GM03348 (cell line): ENCODE measurements at regions not wholly inside any gene's neighbourhood (a gene's known extent, or its start where the extent isn't known, plus 50 kb on each side); places are given as distances from the start of the nearest gene placed in this dataset.

ENCODE experiments used
- DNase-seq: peaks from one replicate; pipeline ENCODE4 v3.0.0; 2012; ENCODE audit warnings: low spot score

DNA sequence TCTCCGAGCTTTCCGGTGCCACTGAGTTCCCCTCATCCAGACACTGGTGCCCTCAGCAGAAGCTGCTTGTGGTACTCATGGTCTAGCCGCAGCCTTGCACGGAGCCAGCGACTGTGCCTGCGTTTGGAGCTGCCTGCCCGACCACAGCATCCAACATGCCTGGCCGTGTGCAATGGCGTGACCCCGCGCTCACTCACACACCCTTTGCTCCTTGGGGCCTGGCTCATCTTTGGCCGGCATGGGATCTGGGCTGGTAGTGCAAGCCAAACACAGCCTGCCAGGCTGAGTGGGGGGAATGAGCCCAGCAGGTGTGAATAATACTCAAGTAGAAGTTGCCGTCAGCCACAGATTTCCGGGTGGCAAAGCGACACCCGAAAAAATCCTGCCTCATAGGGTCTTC is 1178.7 kb upstream of the GBE1 start:
- no peak for DNase-seq

DNA sequence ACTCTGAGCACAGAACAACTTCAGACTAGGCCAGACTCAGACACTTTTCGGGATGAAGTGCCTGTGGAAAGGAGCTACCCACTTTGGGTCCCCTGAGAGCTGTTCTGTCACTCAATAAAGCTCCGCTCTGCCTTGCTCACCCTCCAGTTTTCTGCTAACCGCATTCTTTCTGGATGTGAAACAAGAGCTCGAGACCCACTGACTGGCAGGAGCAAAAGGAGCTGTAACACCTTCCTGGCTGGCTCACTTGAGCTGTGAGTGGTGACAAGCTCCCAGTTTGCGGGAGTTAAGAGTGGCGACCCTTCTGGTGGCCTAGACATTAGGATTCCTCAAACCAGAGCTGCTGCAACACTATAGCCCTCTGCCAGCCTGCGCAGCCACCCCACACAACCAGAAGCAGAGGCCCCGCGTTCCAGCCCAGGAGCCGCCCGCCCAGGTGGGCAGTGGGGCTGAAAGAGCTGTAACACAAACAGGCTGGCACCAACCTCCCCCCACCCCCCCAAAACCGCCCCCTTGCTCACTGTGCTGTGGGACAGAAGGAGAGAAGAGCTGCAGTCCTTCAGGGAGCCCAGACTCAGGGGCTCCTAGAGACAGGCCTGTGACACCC is 1178.1 kb upstream of the GBE1 start:
- DNase-seq = no peak

DNA sequence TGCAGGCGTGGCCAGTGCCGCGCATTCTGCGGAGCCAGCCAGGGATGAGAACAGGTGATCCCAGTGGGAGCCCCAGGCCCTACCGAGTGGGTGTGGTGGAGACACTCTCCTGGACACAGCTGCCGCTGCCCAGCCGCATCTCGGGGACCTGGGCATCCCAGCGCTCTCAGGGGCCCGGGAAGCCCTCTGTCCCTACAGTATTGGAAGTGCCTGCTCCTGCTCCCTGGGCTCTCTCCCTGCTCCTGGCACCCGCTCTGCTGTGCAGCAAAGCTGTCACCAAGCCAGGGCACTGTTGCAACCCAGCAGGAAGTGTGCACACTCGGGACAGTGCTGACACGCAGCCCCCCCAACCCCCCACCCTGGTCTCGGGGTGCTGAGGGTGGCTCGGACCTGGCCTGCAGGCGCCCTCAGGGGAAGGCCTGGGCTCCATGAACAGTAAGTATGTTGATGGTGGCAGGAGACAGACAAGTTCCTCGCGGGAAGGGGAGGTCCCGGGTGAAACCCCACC is 1177.4 kb upstream of the GBE1 start:
- no peak for DNase-seq

DNA sequence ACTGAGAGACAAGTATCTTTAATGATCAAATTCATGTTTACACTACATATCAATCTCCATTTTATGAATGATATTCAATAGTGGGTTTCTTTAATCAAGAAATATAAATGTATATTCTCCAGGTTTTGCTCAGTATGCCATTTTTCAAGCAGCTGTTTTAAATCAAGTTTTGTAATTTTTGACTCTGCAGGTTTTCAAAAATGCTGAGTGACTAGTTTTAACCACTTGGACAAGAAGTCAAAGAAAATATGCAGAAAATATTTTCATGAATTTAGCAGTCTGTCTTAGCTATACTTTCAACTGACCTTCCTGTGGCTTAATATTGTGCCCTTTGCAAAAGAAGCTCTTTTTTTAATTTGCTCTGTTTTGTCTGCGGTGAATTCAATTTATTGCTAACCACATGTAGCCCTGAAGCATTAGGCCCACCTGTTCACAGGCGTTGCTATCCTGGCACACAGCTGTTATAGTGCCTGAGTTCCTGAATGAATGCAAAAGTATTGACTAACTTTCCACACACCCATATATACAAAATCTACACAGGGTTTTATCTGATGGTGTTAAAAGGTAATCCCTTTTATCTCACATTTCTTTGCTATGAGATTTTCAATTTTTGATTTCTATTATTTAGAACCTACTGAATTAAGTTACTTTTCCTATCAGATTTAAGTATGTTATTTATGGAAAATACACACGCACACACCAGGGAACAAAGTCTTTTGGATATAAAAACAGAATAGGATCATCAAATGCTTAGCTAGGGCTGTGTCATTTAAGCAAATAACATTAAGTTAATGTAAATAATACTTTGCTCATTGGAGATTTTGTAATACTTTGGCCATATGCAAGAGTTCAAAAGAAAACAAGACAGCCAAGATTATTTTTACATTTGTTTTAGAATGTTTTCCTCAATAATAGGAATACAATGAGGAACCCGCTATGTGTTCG is 1166.1 kb upstream of the GBE1 start:
- DNase-seq = no peak

DNA sequence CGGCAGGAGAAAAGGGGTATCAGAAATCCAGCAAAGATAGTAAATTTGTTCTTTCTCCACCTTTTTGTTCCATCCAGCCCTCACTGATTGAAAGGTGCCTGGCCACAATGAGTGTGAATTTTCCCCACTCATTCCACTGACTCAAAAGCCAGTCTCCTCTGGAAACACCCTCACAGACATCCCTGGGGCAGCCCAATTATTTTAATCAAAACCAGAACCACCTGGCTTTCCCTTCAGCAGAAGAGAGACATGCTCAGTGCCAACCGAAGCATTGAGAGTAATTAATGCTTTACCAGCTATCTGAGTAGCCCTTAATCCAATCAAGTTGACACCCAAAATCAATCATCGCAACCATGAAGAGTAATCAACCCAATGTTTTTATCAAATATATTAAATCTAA is 1129.6 kb upstream of the GBE1 start:
- DNase-seq = no peak

DNA sequence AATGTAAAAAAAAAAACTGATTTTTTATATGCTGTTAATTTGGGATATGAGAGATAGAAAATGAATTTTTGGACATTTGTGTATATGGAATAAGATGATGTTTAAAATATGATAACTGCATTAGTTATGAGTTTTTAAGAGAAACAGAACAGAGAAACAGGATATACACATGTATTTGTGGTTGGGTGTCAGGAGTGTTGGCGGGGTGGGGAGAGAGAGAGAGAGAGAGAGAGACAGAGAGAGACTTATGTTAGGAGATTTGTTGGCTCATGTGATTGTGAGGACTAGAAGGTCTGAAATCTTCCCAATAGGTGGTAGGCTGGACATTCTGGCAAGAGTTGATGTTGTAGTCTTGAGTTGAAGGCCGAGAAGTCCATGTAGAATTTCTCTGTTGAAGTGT is 1121.6 kb upstream of the GBE1 start:
- no peak for DNase-seq

DNA sequence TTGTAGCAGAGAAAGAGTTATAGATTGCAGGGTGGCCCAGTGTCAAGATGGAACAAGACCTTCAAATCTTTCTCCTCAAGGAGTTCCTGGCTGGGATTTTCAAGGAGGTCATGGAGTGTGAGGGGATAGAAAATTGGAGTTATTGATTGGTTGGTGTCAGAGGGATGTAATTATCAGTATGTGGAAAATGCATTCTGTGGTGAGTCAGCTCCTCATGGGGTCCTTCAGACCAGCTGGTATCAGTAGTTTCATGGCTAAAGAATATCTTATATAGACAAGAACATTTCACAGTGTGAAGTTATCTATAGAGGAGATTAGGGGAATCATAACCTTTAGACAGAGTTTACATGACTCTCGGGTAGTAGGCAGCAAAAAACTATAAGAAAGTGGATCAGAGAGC is 1114.0 kb upstream of the GBE1 start:
- no peak for DNase-seq

DNA sequence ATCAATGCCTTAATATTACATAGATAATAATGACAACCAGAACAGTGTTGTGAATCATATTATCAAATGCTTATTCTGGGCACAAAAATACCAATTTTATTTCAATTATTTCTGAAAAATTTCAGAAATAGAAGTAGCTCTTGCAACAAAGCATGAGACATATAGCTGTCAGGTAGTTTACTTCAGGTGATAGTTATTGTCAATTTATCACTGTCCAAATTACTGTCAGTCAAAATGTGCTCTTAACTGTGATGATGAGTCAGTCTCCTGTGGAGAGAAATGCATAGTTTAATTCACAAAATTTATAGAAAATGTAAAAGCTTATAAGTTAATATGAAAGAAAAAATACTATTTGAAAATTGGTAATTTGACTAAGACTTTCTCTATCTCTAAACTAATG is 1078.4 kb upstream of the GBE1 start:
- DNase-seq = no peak

DNA sequence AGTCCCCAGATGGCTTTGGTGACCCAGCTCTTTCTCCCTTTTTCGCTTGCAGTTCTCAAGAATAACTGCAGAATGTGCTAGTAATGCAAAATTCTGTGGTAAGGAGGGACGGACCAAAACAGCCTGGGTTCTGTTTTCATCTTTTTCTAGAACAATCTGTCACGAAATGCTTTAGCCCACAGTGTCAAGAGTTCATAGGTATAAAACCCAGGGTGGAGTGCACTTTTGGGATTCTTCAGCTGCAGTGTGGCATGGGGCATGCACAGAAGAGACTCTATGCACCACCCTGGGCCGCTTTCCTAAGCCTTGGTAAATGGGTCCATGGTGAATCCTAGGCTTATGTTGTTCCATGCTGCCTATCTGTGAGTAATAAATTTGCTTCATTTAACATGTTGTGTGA is 1072.7 kb upstream of the GBE1 start:
- DNase-seq = no peak

DNA sequence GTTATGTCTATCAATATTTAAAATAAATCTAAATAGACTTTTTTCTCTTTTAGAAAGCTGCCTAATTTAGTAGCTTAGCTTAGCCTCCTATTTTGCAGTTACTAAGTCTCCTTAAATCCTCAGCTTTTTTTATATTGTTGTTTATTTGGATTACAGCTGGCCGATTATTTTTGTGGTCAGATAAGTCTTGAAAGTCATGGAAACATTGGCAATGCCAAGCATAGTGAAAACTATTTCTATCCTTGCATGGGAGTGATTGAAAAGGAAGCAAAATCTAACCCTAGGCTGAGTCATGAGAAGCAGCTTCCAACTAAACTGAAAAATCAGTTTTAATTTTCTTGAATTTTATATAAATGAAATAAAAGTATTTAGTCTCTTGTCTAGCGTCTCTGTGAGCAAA is 1063.0 kb upstream of the GBE1 start:
- no peak for DNase-seq

DNA sequence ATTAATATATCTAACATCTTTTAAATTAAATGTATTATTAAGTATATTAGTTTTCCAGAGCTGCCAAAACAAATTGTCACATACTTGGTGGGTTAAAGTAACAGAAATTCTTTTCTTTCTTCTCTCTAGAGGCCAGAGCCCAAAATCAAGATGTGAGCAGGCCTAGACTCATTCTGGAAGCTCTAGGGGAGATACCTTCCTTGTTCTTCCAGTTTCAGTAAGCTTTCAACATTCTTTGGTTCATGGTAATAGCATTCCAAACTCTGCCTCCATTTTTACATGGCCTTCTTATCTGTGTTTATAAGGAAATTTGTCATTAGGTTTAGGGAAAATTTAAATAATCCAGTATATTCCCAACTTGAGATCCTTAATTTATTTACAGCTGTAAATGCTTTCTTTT is 1054.6 kb upstream of the GBE1 start:
- no peak for DNase-seq

DNA sequence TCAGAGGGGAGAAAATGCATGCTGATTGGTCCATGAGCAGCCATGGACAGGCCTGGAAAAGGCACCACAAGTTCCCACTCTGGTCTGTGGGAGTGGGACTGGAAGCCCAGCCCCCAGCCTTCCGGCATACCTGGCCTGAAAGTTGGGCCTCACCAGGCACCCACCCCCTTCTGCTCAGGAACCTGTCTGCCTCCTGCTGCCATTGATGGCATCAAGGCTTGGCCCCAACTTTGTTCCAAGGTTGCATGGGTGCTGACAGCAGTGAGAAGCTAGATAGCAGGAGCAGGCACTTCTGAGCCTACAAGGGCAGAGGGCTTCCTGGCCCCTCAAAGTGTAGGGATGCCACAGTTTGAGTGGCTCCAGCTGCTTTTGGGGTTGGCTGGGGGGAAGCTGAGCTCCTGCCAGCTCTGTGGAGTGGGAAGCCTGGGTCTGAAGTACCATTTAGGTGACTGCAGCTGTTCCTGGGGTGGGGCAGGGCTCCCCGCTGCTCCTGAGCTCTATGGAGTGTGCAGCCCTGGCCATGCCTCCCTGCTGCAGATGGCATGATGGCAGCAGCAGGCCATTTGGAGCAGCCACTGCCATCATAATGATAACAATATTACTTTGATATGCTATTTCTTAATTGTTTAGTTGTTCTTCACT is 1054.1 kb upstream of the GBE1 start:
- DNase-seq = no peak

DNA sequence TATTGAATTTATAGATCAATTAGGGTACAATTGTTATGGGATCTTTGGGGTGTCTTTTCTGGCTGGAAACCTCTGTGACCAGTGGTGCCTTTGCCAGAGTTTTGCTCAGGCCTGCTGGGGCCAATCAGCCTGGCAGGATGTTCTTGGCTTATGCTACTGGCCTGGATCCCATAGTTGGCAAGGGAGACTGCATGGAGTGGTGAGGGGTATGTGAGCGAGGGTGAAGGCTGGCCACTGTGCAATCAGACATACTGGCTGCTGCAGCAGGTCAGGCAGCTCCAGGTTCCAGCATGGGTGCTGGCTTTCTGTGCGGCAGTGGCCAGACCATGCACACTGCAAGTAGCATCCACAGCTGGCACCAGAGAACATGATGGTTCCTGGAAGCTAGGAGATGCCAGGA is 1053.2 kb upstream of the GBE1 start:
- no peak for DNase-seq

DNA sequence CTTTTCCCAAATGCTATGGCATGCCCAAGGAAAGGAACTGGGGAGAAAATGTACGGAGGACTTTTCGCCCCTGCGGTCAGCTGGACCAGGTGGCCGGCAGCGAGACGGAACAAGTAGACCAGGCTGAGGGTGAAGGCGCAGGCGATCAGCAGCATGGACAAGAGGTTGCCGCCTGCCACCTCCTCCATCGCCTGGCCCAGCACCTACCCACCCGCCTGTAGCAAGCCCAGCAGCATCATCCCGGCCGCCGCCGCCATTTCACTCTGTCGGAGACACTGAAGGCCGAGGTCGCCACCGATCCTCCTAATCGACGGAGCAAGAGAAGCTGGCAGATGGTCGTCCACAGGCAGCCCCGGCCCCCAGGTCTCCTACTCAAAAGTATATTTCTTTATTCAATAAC is 1046.3 kb upstream of the GBE1 start:
- no peak for DNase-seq

DNA sequence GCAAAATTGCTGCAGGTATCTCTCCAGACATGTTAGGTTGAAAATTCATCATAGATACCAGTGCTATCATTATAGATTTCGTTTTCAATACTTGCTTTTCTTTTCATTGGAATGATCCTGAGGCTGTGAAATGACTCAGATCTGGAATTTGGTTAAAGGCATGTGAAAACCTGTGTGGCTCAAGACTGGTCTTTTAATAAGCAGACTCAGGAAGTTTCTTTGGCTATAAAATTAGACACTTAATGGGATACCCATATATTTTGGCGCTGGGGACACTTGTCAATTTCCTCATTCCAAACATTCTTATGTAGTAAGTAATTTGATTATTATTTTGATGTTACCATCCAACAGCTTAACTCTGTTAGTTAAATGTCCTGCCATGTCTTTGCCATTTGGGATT is 1041.1 kb upstream of the GBE1 start:
- no peak for DNase-seq

DNA sequence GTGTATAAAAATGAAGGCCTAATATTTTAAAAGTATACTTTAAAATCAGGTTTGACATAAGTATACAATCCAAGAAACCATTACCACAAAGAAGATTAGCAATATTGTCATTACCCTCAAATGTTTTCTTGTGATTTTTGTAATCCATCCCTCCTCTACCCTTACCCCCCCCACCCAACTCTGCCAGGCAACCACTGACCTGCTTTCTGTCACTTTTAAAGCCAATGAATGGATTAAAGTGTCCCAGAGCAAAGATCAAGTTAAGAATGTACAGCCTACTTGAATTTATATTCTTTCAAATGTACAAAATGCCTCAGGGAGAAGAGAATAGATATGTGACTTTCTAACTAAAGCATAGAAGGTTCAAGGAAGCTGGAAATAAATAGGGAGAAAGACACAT is 1038.8 kb upstream of the GBE1 start:
- DNase-seq = no peak

DNA sequence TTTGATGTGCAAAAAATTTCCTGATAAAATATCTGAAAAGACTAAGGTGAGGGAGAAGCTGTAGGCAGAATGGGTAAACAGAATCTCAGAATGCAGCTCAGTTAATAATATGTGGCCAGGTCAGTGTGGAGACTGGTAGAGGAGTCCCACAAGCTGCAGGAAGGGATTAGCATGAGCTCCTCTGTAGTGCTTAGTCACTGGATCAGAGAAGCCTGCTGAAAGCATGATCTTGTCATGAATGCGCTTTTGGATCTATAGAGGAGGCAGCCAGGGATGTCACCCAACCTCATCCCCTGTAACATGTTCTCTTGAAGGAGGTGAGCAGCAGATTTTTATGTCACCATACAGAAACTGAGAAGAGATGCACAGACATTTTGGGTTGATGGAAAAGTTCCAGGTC is 1035.3 kb upstream of the GBE1 start:
- DNase-seq = no peak

DNA sequence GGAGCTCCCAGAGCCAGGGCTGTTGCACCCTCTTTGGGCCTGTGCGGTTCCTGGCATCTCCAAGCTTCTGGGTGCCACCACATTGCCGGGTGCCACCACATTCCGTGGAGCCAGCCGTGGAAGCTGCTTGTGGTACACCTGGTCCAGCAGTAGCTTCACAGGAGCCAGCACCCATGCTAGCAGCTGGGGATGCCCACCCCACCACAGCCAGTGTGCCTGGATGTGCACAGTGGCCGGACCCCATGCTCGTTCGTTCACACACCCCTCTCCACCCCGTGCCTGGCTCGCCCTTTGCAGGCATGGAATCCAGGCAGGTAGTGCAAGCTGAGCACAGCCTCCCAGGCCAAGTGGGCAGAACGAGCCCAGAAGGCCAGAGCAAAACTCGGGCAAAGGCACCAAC is 1029.8 kb upstream of the GBE1 start:
- no peak for DNase-seq

DNA sequence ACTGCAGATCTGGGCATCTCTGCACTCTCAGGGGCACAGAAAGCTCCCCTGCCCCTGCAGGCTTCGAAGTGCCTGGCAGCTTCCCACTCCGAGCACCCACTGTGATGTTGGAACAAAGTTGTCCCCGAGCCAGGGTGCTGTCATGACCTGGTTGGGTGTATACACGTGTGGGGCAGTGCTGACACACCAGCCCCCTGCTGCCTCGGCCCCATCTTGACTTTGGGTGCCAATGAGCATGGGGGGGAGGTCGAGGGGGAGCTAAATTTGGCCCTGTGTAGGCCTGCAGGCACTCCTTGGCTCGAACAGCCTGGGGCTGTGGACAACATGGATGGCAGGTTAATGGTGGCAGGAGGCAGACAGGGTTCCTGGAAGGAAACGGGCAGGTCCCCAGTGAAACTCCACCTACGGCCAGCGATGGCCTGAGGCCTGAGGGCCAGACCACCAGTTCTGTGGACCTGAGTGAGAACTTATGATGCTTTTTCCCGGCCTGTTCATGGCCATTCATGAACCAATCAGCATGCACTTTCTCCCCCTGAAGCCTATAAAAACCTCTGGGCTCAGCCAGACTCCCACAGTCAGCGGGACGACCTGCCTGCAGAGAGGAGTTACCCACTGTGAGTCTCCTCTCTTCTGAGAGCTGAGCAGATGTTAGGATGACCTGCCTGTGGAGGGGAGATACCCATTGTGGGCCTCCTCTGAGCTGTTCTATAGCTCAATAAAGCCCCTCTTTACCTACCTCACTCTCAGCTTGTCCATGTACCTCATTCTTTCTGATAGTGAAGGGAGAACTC is 1029.1 kb upstream of the GBE1 start:
- DNase-seq = no peak

DNA sequence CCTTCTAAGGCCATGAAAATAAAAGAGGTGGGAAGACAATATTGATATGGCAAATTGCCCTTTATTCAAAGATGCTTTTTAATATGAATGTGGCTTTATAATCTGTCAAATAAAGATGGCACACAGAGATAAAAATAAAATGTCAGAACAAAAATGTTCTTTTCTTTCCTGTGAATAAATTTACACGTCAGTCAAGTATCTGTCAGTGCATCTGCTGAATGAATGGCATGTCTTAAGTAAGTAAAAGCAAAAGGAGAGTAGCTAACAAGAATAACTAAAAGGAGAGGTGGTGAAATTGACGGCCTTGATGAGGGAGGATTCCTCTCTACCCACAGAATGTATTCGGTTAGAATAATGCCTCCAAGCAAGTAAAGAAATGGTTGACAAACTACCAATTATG is 1021.7 kb upstream of the GBE1 start:
- no peak for DNase-seq

DNA sequence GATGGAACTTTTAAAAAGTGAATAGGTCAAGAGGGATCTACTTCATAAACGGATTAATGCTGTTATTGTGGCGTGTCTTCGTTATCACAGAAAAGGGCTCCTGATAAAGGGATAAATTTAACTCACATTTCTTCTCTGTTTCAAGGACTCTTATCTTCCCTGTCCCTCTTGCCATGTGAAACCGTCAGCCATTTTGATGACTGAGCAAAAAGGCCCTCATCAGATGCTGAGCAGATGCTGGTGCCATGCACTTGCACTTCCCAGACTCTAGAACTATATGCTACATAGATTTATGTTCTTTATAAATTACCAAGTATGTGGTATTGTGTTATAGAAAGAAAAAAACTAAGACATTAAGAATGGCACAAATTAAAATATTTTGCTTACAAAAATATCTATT is 1011.8 kb upstream of the GBE1 start:
- DNase-seq = no peak

DNA sequence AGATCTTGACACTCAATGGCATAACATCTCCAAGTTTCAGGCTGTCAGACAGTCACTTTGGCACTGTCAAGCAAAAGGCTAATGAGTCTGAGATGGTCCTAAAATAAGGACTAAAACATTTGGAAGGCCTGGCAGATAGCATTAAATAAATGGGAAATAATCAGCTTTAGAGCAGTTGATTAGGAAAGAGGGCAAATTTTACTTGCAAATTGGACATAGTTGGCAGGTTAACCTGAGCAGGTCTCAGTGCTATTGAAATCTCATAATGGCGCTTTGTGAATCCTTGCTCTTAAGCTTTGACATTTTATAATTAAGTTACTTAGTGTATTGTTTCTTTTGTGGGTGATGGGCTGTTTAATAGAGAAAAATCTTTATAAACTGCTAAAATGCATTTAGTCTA is 1003.1 kb upstream of the GBE1 start:
- DNase-seq = no peak
